IPS-20b (cell line): ENCODE measurements at regions not wholly inside any gene's neighbourhood (a gene's known extent, or its start where the extent isn't known, plus 50 kb on each side); places are given as distances from the start of the nearest gene placed in this dataset.
"Not testable (repeated sequence)": the region's sequence is repeated elsewhere in the genome, so short reads cannot be mapped to it uniquely, and the experiment has no call there.

ENCODE experiments used
- H3K27ac ChIP-seq: one replicate; pipeline ENCODE4 v1.5.1; 2013; ENCODE audit warnings: low read length
- H3K27me3 ChIP-seq: 2 replicates; pipeline ENCODE4 v1.6.1; 2013; ENCODE audit warnings: mild to moderate bottlenecking, low read length, inconsistent platforms; ENCODE audit not compliant: insufficient read depth
- H3K36me3 ChIP-seq: 2 replicates; pipeline ENCODE4 v1.6.1; 2013; ENCODE audit warnings: low read depth, mild to moderate bottlenecking, inconsistent platforms, low read length, moderate library complexity; ENCODE audit not compliant: insufficient read depth
- H3K4me1 ChIP-seq: 2 replicates; pipeline ENCODE4 v1.6.1; 2013; ENCODE audit warnings: mild to moderate bottlenecking, control low read depth, inconsistent platforms, low read length, moderate library complexity; ENCODE audit not compliant: insufficient read depth
- H3K4me3 ChIP-seq: 2 replicates; pipeline ENCODE4 v1.5.1; 2013; ENCODE audit warnings: mild to moderate bottlenecking, low read length, inconsistent platforms
- H3K9ac ChIP-seq: 2 replicates; pipeline ENCODE4 v1.6.1; 2013; ENCODE audit warnings: low read depth, mild to moderate bottlenecking, inconsistent platforms, low read length, moderate library complexity
- H3K9me3 ChIP-seq: 2 replicates; pipeline ENCODE4 v1.6.1; 2013; ENCODE audit warnings: mild to moderate bottlenecking, low read depth, low read length, inconsistent platforms; ENCODE audit not compliant: insufficient read depth

DNA sequence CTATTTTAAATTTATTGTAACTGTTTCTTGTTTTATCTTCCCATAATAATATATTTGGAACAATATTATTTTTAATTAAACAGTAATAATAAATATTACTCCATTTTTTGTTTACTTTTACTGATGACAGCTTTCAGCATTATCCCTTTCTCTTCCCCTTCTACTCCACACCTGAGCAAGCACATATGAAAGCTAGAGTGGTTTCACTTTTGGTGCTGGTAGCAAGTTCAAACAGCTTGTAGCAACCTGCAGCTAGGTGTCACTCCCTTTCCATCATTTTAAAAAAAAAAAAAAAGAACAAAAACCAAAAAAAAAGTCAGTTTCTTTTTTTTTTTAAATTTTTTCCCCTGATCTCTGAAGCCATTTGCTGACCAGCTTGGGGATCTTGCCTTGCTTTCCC, 801.8 kb downstream of the CCDC85A start:
- no peaks in the 10 kb centered on the region for H3K36me3 ChIP-seq
- no peaks in the 10 kb centered on the region for H3K4me1 ChIP-seq
- H3K9me3 ChIP-seq = peaks cover 15% of the 10 kb centered on the region
- no peak overlapping the region for H3K27ac ChIP-seq
- H3K9ac ChIP-seq = no peak overlapping the region
- H3K27me3 ChIP-seq = no peaks in the 10 kb centered on the region
- H3K4me3 ChIP-seq = no peak overlapping the region

DNA sequence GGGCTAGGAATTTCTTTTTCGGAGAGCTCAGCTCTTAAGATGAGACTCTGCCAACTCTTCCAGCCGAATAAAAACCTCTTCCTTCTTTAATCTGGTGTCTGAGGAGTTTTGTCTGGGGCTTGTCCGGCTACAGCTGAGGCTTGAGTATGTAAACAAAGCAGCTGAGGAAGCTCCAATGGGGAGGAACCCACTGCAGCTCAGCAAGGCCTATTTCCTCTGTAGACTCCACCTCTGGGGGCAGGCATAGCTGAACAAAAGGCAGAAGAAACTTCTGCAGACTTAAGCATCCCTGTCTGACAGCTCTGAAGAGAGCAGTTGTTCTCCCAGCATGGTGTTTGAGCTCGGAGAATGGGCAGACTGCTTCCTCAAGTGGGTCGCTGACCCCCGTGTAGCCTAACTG, 838.7 kb downstream of the CCDC85A start:
- H3K27me3 ChIP-seq = no peaks in the 10 kb centered on the region
- no peak overlapping the region for H3K4me3 ChIP-seq
- no peaks in the 10 kb centered on the region for H3K4me1 ChIP-seq
- no peak overlapping the region for H3K27ac ChIP-seq
- peaks cover 16% of the 10 kb centered on the region for H3K9me3 ChIP-seq
- no peaks in the 10 kb centered on the region for H3K36me3 ChIP-seq
- no peak overlapping the region for H3K9ac ChIP-seq

DNA sequence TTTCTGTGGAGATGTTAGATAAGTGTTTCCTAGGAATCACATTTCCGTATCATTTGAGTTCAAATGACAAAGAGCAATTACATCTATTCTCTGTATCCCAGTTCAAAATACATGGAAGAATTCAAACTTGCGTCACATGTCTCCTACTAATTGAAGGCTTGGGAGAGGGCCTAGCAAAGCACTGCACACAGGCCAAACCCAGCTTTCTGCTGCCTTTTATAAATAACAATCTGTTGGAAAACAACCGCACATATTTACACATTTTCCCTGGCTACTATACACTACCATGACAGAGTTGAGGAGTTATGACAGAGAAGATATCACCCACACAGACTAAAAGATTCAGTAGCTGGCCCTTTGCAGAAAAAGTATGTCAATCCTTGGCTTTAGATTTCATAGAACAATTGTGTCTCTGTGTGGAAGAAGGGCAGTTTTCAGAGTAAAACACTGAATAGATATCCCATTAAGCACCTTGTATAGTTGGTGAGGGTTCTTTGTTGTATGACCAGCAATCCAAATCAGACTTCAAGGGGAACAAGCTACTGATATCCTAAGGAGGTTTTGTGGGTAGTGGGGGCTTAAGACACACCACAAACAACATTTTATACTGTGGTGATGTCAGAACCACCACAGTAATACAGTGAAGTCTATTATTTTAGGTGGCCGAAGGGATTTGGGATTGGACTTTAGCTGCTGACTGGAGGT, 861.3 kb downstream of the CCDC85A start:
- Histone ChIP-seq H3K9ac (no peak overlapping the region), H3K4me1 (peaks cover 2% of the 10 kb centered on the region; the same call in 1 of the 2 replicates), H3K9me3 (no peaks in the 10 kb centered on the region), H3K36me3 (no peaks in the 10 kb centered on the region), H3K4me3 (no peak overlapping the region), H3K27ac (no peak overlapping the region), H3K27me3 (no peaks in the 10 kb centered on the region)

DNA sequence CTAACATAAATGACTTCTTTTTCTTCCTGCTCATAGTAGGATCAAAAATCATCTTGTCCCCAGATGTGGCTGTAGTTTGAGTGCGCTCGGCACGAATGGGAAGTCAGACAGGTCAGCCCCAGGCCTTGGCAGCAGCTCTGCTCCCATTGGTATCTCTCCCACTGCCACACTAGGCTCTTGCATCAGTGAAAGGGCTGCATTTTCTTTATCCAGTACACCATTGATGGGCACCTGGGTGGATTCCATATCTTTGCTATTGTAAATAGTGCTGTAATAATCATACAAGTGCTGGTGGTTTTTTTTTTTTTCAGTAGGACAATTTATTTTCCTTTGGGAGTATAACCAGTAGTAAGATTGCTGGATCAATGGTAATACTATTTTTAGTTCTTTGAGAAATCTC, 865.5 kb downstream of the CCDC85A start:
- Histone ChIP-seq H3K27ac (no peak overlapping the region), H3K9me3 (no peaks in the 10 kb centered on the region)

DNA sequence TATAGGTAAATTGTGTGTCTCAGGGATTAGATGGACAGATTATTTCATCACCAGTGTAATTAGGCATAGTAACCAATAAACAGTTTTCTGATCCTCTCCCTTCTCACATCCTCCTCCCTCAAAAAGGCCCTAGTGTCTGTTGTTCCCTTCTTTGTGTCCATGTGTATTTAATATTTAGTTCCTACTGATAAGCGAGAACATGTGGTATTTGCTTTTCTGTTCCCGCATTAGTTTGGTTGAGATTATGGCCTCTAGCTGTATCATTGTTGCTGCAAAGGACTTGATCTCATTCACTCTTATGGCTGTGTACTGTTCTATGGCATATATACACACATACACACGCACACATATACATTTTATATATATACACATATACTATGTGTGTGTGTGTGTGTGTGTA, 866.2 kb downstream of the CCDC85A start:
- H3K4me3 ChIP-seq = no peak overlapping the region
- no peaks in the 10 kb centered on the region for H3K27me3 ChIP-seq
- peaks cover 2% of the 10 kb centered on the region; the same call in 1 of the 2 replicates for H3K4me1 ChIP-seq
- H3K36me3 ChIP-seq = no peaks in the 10 kb centered on the region
- H3K9ac ChIP-seq = no peak overlapping the region
- H3K9me3 ChIP-seq = no peaks in the 10 kb centered on the region
- no peak overlapping the region for H3K27ac ChIP-seq

More for the DNA sequence above, 865.5 kb downstream of the CCDC85A start:
- Histone ChIP-seq H3K4me1 (peaks cover 2% of the 10 kb centered on the region; the same call in 1 of the 2 replicates), H3K9ac (no peak overlapping the region), H3K36me3 (no peaks in the 10 kb centered on the region), H3K27me3 (no peaks in the 10 kb centered on the region), H3K4me3 (no peak overlapping the region)

DNA sequence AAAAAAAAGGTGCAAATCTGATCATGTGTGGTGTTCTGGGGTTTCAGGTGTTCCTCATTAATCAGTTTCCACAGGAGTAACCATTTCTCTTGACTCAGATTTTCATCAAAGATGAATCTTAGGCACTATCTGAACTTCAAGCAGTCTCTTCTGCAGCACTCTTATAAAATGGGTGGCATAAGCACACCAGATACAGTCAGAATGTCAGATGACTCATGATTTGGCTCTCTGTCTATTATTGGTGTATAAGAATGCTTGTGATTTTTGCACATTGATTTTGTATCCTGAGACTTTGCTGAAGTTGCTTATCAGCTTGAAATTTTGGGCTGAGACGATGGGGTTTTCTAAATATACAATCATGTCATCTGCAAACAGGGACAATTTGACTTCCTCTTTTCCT, 882.5 kb downstream of the CCDC85A start:
- H3K36me3 ChIP-seq, H3K9me3 ChIP-seq, H3K4me3 ChIP-seq, H3K9ac ChIP-seq, H3K27me3 ChIP-seq, H3K27ac ChIP-seq, H3K4me1 ChIP-seq: not testable (repeated sequence)

DNA sequence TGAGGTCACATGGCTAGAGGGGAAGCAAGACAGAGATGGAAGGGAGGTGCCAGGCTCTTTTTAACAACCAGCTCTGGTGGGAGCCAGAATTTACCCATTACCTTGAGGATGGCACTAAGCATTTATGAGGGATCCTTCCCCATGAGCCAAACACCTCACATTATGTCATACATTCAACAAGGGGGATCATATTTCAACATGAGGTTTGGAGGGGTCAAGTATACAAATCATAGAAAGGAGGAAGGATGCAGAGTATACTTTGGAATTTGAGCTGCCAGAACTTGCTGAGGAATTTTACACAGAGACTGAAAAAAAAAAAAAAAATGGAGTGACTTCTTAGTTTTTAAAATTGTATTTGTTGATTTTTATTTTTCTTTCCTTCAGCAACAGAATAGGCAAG, 891.4 kb downstream of the CCDC85A start:
- Histone ChIP-seq H3K9me3 (no peaks in the 10 kb centered on the region), H3K27me3 (no peaks in the 10 kb centered on the region)

DNA sequence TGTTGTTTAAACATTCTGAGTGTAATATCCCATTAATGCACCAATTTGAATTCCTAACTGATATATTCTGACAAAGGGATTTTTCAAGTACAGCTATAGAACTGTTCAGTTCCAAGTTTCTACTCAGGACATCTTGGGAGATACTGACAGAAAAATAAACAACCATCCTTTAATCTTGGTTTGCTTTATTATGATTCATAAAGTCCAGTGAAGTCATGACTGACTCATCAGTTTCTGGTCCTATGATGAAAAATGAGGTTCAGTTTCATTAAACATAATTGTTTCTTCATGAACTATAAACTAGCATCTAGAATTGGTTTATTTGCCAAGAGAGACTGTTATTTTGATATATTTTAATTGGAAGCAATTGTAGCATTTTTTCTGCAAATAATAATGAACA, 896.2 kb downstream of the CCDC85A start:
- no peaks in the 10 kb centered on the region for H3K4me1 ChIP-seq
- no peak overlapping the region for H3K27ac ChIP-seq
- no peaks in the 10 kb centered on the region for H3K36me3 ChIP-seq
- no peaks in the 10 kb centered on the region for H3K27me3 ChIP-seq
- no peak overlapping the region for H3K4me3 ChIP-seq
- no peaks in the 10 kb centered on the region; the same call in 1 of the 2 replicates for H3K9me3 ChIP-seq
- no peak overlapping the region for H3K9ac ChIP-seq

More for the DNA sequence above, 891.4 kb downstream of the CCDC85A start:
- Histone ChIP-seq H3K4me1 (no peaks in the 10 kb centered on the region), H3K36me3 (no peaks in the 10 kb centered on the region), H3K27ac (no peak overlapping the region), H3K4me3 (no peak overlapping the region), H3K9ac (no peak overlapping the region)

DNA sequence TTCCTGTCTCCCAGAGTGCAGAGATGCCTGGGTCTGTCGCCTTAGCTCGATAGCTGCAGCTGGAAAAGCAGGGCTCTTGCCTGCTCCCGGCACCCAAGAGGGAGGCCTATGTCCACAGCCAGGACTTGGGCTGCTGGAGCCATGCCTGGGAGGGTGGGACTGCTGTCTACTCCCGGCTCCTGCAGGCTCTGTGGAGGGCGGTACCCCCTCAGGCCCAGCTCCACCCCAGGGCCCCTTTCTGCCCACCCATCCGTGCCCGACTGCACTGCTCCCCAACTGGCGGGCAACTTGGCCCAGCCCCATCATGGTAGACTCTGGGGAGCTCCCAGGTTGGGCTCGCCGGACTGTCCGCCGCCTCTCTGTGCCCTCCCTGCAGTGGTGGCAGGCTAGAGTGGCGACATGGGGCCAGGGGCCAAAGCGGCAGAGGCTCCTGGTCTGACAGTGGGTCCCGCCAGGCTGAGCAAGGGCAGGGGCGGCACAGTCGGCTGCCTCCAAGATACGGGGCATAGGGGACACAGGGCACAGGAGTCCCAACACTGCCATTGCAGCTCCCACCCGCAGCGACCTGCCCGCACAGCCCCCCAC, 901.0 kb downstream of the CCDC85A start:
- H3K4me3 ChIP-seq = no peak overlapping the region
- H3K36me3 ChIP-seq = no peaks in the 10 kb centered on the region
- no peaks in the 10 kb centered on the region for H3K27me3 ChIP-seq
- no peaks in the 10 kb centered on the region for H3K4me1 ChIP-seq
- no peak overlapping the region for H3K9ac ChIP-seq
- no peak overlapping the region for H3K27ac ChIP-seq
- no peaks in the 10 kb centered on the region; the same call in 1 of the 2 replicates for H3K9me3 ChIP-seq

DNA sequence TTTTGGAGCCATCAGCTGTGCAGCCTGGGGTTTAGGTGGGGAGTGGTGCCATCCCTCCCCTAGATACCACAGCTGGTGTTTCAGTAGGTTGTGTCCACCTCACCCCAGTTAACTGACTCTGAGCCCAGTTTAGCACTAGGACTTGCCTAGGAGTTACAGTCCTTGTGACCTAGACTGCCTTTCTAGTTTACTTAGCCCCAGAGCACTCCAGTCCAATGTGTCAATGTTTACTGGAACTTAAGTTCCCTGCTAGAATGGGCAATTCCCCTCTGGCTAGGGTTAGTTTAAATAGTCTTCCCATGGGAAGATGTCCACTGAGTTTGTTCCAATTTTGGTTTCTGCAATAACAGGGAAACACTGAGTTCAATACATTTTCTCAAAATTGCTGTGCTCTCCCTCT, 909.2 kb downstream of the CCDC85A start:
- no peak overlapping the region for H3K9ac ChIP-seq
- H3K36me3 ChIP-seq = no peaks in the 10 kb centered on the region
- H3K4me1 ChIP-seq = no peaks in the 10 kb centered on the region
- no peak overlapping the region for H3K27ac ChIP-seq
- H3K27me3 ChIP-seq = no peaks in the 10 kb centered on the region
- no peak overlapping the region for H3K4me3 ChIP-seq
- peaks cover 2% of the 10 kb centered on the region; the same call in 1 of the 2 replicates for H3K9me3 ChIP-seq

DNA sequence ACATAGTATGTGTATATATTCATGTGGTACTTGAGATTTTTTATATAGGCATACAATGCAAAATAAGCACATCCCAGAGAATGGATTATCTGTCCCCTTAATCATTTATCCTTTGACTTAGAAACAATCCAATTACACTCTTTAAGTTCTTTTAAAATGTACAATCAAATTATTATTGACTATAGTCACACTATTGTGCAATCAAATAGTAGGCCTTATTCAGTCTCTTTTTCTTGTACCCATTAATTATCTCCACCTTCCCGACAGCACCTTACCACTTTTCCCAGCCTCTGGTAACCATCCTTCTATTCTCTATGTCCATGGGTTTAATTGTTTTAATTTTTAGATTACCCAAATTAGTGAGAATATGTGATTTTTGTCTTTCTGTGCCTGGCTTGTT, 914.1 kb downstream of the CCDC85A start:
- H3K9ac ChIP-seq = no peak overlapping the region
- no peaks in the 10 kb centered on the region for H3K4me1 ChIP-seq
- H3K27me3 ChIP-seq = no peaks in the 10 kb centered on the region
- peaks cover 10% of the 10 kb centered on the region; the same call in 1 of the 2 replicates for H3K9me3 ChIP-seq
- no peak overlapping the region for H3K4me3 ChIP-seq
- no peak overlapping the region for H3K27ac ChIP-seq
- no peaks in the 10 kb centered on the region for H3K36me3 ChIP-seq

DNA sequence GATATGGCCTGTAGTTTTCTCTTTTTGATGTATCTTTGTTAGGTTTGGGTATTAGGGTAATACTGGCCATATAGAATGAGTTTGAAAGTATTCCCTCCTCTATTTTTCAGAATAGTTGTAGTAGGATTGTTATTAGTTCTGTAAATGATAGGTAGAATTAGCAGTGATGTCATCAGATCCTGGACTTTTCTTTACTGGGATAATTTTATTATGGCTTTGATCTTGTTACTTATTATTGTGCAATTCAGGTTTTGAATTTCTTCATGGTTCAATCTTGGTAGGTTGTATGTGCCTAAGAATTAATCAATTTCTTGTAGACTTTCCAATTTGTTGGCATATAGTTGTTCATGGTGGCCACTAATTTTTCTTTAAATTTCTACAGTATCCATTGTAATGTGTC, 916.6 kb downstream of the CCDC85A start:
- Histone ChIP-seq H3K4me3 (no peak overlapping the region), H3K9ac (no peak overlapping the region), H3K4me1 (no peaks in the 10 kb centered on the region), H3K36me3 (no peaks in the 10 kb centered on the region), H3K27ac (no peak overlapping the region), H3K27me3 (no peaks in the 10 kb centered on the region), H3K9me3 (peaks cover 10% of the 10 kb centered on the region; the same call in 1 of the 2 replicates)
